ENCODE measurements at regions not wholly inside any gene's neighbourhood (a gene's known extent, or its start where the extent isn't known, plus 50 kb on each side); places are given as distances from the start of the nearest gene placed in this dataset.
"Not testable (repeated sequence)": the region's sequence is repeated elsewhere in the genome, so short reads cannot be mapped to it uniquely, and the experiment has no call there.

DNA sequence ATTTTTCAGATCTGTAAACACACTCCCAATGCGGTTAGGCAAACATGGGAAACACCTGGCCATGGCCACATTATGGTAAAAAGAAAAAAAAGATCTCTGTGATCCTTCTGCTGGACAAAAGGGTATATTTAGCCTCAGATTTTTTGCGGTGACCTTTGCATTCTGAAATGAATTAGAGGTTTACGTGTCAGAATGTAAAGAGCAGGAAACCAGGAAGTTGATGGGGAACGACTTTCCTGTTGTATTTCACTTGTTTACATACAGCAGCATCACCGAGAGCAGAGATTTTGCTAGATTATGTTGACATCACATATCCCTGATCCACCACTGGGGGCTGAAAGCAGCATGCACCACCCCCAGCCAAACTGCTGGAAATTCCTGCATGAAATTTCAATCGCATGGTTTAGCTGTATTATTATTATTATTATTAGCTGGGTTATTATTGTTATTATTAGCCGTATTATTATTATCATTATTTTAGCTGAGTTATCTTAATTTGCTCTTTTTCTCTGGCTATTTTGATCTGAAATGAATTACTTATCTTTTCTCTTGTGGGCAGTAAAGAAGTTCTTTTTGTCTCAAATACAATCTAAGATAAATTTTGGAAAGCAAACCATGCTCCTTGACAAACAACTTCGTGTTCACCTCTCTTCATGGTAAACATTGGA is 189.4 kb downstream of the ZFP64 start:
- no peak for DNase-seq (ENCODE audit: low spot score)
- Histone ChIP-seq H3K27ac (ENCODE audit: poor library complexity, severe bottlenecking) (no peak overlapping the region), H3K4me3 (ENCODE audit: severe bottlenecking) (no peak overlapping the region), H3K9me3 (ENCODE audit: severe bottlenecking) (no peaks in the 10 kb centered on the region), H3K4me1 (ENCODE audit: insufficient read depth, poor library complexity, severe bottlenecking) (peaks cover 9% of the 10 kb centered on the region), H3K27me3 (ENCODE audit: insufficient read depth, poor library complexity, severe bottlenecking) (no peaks in the 10 kb centered on the region), H3K36me3 (ENCODE audit: low read depth) (no peaks in the 10 kb centered on the region)
- TF ChIP-seq, protein P1, sequence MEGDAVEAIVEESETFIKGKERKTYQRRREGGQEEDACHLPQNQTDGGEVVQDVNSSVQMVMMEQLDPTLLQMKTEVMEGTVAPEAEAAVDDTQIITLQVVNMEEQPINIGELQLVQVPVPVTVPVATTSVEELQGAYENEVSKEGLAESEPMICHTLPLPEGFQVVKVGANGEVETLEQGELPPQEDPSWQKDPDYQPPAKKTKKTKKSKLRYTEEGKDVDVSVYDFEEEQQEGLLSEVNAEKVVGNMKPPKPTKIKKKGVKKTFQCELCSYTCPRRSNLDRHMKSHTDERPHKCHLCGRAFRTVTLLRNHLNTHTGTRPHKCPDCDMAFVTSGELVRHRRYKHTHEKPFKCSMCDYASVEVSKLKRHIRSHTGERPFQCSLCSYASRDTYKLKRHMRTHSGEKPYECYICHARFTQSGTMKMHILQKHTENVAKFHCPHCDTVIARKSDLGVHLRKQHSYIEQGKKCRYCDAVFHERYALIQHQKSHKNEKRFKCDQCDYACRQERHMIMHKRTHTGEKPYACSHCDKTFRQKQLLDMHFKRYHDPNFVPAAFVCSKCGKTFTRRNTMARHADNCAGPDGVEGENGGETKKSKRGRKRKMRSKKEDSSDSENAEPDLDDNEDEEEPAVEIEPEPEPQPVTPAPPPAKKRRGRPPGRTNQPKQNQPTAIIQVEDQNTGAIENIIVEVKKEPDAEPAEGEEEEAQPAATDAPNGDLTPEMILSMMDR (IDR thresholded peaks at IDR 0.05; ENCODE audit: poor library complexity, severe bottlenecking), result peak; percentile 46
- peak; percentile 70; the same call in 1 of the 3 replicates for ATAC-seq (ENCODE audit: low read depth)

DNA sequence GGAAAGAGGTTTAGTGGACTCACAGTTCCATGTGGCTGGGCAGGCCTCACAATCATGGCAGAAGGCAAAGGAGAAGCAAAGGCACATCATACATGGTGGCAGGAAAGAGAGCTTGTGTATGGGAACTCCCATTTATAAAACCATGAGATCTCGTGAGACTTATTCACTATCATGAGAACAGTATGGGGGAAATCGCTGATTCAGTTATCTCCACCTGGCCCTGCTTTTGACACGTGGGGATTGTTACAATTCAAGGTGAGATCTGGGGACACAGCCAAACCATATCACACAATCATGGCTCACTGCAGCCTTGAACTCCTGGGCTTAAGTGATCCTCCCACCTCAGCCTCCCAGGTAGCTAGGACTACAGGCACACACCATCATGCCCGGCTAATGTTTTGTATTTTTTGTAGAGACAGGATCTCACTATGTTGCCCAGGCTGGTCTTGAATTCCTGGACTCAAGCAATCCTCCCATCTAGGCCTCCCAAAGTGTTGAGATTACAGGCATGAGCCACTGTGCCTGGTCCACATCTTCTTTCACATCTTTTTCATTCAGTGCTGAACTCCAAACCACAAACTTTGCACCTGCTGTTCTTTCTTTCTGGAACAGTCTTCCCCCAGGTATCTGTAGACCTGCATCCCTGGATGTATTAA is 194.2 kb downstream of the ZFP64 start:
- H3K27ac ChIP-seq (ENCODE audit: poor library complexity, severe bottlenecking); H3K9me3 ChIP-seq (ENCODE audit: severe bottlenecking); H3K4me3 ChIP-seq (ENCODE audit: severe bottlenecking); H3K36me3 ChIP-seq (ENCODE audit: low read depth); ATAC-seq (ENCODE audit: low read depth); H3K27me3 ChIP-seq (ENCODE audit: insufficient read depth, poor library complexity, severe bottlenecking); H3K4me1 ChIP-seq (ENCODE audit: insufficient read depth, poor library complexity, severe bottlenecking): not testable (repeated sequence)
- DNase-seq (ENCODE audit: low spot score), result peak; percentile 14

DNA sequence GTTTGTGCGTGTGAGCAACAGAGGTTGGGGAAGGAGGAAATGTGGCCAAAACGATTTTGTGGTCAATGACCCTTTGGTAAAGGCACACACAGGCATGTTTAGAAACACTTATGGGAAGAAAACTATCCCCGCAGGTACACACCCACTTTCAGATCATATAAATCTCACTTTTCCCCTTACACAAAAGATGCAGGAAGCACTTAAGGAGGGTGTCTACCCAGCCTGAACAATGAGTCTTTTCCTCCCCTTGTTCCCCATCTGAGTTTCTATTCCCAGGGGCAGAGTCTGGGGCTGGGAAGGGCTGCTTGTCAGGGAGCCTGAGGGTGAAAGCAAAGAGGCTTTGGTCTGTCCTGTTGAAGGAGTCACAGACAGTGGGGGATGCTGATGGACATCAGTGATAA is 193.2 kb upstream of the SALL4 start:
- H3K36me3 ChIP-seq (ENCODE audit: low read depth), result no peaks in the 10 kb centered on the region
- H3K27ac ChIP-seq (ENCODE audit: poor library complexity, severe bottlenecking), result no peak overlapping the region
- ATAC-seq (ENCODE audit: low read depth) (peak; percentile 40; the same call in 2 of the 3 replicates), DNase-seq (ENCODE audit: low spot score) (peak; percentile 59)
- no peaks in the 10 kb centered on the region for H3K4me1 ChIP-seq (ENCODE audit: insufficient read depth, poor library complexity, severe bottlenecking)
- no peak overlapping the region for H3K4me3 ChIP-seq (ENCODE audit: severe bottlenecking)
- TF ChIP-seq, protein P1 (IDR thresholded peaks at IDR 0.05; ENCODE audit: poor library complexity, severe bottlenecking), result no peak
- no peaks in the 10 kb centered on the region for H3K27me3 ChIP-seq (ENCODE audit: insufficient read depth, poor library complexity, severe bottlenecking)
- no peaks in the 10 kb centered on the region for H3K9me3 ChIP-seq (ENCODE audit: severe bottlenecking)

DNA sequence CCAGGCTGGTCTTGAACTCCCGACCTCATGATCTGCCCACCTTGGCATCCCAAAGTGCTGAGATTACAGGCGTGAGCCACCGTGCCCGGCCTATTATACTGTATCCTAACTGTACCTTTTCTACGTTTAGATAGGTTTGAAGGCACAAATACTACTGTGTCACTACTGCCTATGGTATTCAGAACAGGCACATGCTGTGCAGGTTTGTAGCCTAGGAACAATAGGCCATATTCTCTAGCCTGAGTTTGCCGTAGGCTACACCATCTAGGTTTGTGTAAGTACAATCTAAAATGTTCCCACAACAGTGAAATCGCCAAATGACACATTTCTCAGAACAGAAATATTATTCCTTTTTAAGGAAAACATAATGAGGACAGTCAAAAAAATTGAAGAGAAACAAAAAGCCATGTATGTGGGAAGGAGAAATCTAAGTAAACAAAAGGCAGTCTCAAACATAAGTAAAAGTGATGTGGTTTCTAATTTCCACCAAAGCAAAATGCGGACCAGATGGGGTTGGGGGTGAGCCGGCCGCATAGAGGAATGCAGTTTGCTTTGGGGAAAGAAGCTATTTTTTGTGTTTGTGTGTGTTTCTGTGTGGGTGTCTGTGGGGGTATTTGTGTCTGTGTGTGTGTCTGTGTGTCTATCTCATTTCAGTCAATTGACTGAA is 192.6 kb upstream of the SALL4 start:
- Histone ChIP-seq H3K36me3 (ENCODE audit: low read depth) (no peaks in the 10 kb centered on the region), H3K27ac (ENCODE audit: poor library complexity, severe bottlenecking) (no peak overlapping the region), H3K9me3 (ENCODE audit: severe bottlenecking) (no peaks in the 10 kb centered on the region), H3K4me3 (ENCODE audit: severe bottlenecking) (no peak overlapping the region), H3K4me1 (ENCODE audit: insufficient read depth, poor library complexity, severe bottlenecking) (no peaks in the 10 kb centered on the region), H3K27me3 (ENCODE audit: insufficient read depth, poor library complexity, severe bottlenecking) (no peaks in the 10 kb centered on the region)
- DNase-seq (ENCODE audit: low spot score), result peak; percentile 30
- TF ChIP-seq, protein P1 (IDR thresholded peaks at IDR 0.05; ENCODE audit: poor library complexity, severe bottlenecking), result no peak
- ATAC-seq (ENCODE audit: low read depth), result no peak

DNA sequence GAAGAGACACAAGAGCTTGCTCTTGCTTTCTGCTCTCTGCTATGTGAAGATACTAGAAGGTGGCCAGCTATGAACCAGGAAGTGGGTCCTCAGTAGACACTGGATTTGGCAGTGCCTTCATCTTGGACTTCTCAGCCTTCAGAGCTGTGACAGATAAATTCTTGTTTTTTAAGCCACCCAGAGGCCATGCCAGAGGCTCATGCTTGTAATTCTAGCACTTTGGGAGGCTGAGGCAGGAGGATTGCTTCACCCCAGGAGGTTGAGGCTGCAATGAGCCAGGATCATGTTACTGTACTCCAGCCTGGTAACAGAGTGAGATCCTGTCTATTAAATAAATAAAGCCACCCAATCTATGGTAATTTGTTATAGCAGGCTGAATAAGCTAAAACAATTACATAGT is 185.5 kb upstream of the SALL4 start:
- Histone ChIP-seq H3K9me3 (ENCODE audit: severe bottlenecking) (no peaks in the 10 kb centered on the region), H3K27me3 (ENCODE audit: insufficient read depth, poor library complexity, severe bottlenecking) (no peaks in the 10 kb centered on the region), H3K4me1 (ENCODE audit: insufficient read depth, poor library complexity, severe bottlenecking) (peaks cover 21% of the 10 kb centered on the region), H3K4me3 (ENCODE audit: severe bottlenecking) (no peak overlapping the region), H3K27ac (ENCODE audit: poor library complexity, severe bottlenecking) (no peak overlapping the region), H3K36me3 (ENCODE audit: low read depth) (no peaks in the 10 kb centered on the region)
- DNase-seq (ENCODE audit: low spot score) (no peak), ATAC-seq (ENCODE audit: low read depth) (no peak)
- TF ChIP-seq, protein P1 (IDR thresholded peaks at IDR 0.05; ENCODE audit: poor library complexity, severe bottlenecking), result no peak
